Ammon's horn (tissue), 1 donor: ENCODE measurements at regions not wholly inside any gene's neighbourhood (a gene's known extent, or its start where the extent isn't known, plus 50 kb on each side); places are given as distances from the start of the nearest gene placed in this dataset.
"Not testable (repeated sequence)": the region's sequence is repeated elsewhere in the genome, so short reads cannot be mapped to it uniquely, and the experiment has no call there.

ENCODE experiments used
- DNase-seq: peaks from one replicate; pipeline ENCODE4 v3.0.0-alpha.2; 2016; ENCODE audit warnings: low spot score

DNA sequence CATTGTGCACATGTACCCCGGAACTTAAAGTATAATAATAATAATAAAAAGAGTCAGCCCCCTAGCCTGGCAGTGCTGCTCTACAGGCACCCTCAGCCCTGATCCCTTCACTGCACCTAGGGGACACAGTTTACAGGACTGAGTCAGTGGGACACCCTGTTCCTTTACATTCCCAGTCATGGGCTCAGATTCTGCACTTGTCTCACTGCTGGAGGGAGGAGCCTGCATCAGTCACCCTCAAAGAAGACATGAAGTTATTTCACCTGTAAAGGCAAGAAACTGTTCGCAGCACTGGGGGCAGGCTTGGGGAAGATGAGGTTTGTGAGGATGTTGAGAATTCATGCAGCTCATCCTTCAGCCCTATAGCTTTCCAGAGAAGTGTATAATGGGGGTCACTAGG is 50.7 kb upstream of the VPREB1 start:
- DNase-seq: no peak

DNA sequence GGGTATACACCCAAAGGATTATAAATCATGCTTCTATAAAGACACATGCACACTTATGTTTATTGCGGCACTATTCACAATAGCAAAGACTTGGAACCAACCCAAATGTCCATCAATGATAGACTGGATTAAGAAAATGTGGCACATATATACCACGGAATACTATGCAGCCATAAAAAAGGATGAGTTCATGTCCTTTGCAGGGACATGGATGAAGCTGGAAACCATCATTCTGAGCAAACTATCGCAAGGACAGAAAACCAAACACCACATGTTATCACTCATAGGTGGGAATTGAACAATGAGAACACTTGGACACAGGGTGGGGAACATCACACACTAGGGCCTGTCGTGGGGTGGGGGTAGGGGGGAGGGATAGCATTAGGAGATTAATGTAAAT is 51.1 kb upstream of the VPREB1 start:
- DNase-seq: not testable (repeated sequence)

DNA sequence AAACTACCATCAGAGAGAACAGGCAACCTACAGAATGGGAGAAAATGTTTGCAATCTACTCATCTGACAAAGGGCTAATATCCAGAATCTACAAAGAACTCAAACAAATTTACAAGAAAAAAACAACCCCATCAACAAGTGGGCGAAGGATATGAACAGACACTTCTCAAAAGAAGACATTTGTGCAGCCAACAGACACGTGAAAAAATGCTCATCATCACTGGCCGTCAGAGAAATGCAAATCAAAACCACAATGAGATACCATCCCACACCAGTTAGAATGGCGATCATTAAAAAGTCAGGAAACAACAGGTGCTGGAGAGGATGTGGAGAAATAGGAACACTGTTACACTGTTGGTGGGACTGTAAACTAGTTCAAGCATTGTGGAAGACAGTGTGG is 51.6 kb upstream of the VPREB1 start:
- not testable (repeated sequence) for DNase-seq

DNA sequence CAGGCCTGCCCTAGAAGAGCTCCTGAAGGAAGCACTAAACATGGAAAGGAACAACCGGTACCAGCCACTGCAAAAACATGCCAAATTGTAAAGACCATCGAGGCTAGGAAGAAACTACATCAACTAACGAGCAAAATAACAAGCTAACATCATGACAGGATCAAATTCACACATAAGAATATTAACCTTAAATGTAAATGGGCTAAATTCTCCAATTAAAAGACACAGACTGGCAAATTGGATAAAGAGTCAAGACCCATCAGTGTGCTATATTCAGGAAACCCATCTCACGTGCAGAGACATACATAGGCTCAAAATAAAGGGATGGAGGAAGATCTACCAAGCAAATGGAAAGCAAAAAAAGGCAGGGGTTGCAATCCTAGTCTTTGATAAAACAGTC is 54.8 kb upstream of the VPREB1 start:
- DNase-seq: not testable (repeated sequence)

DNA sequence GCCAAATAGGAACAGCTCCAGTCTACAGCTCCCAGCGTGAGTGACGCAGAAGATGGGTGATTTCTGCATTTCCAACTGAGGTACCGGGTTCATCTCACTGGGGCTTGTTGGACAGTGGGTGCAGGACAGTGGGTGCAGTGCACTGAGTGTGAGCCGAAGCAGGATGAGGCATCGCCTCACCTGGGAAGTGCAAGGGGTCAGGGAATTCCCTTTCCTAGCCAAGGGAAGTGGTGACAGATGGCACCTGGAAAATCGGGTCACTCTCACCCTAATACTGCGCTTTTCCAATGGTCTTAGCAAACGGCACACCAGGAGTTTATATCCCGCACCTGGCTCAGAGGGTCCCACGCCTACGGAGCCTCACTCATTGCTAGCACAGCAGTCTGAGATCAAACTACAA is 56.7 kb upstream of the VPREB1 start:
- not testable (repeated sequence) for DNase-seq

DNA sequence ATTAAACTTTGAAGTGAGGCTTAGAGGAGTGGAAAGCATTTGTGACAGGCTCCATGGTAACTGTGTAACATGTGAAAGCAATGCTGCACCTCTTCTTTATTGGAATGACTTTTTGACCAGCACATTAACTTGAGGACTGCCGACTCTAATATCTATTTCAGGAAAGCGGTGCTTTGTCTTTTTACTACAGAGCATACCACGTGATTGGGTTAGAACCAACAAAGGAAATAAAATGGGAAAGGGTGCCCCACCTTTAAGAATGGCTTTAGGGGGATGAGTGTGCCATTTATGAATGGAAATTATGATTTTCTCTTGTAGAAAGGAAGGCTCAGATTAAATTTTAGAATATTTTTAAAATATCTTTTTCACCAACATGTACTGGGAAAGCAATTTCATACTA is 57.3 kb upstream of the VPREB1 start:
- DNase-seq: no peak

DNA sequence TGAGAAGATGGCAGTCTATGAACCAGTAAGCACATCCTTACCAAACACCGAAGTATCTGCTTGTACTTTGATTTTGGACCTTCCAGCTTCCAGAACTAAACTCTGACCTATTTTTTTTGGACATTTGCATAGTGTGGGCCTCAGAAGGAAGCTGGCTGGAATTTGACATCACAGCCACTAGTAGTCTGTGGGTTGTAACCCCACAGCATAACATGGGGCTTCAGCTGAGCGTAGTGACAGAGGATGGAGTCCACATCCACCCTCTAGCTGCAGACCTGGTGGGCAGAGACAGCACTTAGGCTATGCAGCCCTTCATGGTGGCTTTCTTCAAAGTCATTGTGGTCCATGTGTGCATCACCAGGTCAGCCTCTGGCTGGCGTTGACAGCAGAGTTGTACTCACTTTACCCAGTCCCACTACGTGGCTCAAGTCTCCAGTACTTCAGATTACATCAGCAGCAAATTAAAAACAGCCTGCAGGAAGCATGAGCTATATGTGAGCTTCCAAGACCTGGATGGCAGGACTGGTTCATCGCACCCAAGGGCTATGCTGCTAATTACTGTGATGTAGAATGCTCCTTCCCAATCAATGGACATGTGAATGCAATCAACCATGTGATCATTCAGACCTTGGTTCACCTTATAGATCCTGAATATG is 58.6 kb upstream of the VPREB1 start:
- no peak for DNase-seq

DNA sequence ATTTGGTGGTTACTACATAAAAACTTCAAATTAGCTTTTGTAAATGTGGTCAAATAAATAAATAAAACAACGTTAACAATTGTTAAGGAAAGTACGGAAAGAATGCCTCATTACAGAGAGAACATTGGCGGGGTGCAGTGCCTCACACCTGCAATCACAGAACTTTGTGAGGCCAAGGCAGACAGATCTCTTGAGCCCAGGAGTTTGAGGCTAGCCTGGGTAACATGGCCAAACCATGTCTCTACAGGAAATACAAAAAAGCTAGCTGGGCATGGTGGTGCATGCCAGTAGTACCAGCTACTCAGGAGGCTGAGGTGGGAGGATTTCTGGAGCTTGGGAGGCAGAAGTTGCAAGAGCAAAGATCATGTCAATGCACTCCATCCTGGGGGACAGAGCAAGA is 59.4 kb upstream of the VPREB1 start:
- DNase-seq: no peak

DNA sequence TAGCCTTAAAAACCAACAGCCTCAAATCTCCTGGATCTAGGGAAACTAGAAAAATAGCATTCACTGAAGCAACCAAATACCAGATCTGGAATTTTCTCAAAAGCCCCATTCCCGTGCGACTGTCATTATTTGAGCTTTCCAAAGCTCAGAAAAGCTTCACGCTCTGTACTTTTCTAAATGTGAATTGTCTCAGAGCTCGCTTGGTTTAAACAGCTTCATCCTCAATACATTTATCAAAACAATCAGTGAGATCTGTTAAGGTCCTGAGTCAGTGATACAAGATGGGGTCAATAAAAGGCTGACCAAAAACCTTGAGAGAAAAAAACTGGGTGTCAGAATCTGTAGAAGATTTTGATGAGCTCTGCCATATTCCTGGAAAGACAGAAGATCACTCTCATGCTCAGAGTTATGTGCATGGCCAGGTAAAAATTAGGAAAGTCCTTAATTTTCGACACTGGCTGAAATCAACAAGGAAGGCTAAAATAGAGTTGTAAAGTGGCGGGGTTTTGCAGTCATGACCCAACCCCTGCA is 60.2 kb upstream of the VPREB1 start:
- DNase-seq: no peak

DNA sequence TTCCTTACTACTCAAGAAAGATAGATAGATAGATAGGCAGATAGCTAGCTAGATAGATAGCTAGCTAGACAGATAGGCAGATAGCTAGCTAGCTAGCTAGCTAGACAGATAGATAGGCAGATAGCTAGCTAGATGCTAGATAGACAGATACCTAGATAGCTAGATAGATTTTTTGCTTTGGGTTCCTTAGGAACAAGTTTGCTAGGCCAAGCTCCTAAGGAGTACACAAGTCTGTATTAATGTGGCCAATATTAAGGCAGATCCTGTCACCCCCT is 61.7 kb upstream of the VPREB1 start:
- no peak for DNase-seq

DNA sequence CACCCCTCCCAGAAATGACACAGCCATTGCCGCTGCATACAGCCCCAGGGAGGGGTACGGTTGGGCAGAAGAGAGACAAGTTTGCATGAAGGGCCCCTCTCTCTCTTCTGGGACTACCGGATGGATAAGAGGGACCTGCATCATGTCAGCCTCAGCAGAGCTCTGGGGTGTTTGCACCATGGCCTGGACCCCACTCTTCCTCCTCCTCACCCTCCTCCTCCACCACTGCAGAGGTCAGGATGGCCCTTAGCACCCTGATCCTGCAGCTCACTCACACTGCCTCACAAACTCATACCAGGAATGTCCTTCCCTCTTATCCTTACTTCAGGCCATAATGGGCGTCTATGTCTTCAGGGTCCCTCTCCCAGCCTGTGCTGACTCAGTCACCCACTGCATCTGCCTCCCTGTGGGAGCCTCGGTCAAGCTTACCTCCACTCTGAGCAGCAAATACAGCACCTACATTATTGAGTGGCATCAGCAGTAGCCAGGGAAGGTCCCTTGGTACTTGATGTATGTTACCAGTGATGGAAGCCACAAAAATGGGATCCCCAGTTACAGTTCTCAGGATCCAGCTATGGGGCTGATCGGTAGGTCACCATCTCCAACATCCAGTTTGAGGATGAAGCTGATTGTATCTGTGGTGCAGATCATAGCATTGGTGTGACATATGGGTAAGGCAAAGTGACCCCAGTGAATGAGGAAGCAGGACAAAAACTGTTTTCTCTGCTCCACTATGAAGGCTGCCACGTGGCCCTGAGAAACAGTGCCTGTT is 62.2 kb upstream of the VPREB1 start:
- no peak for DNase-seq

DNA sequence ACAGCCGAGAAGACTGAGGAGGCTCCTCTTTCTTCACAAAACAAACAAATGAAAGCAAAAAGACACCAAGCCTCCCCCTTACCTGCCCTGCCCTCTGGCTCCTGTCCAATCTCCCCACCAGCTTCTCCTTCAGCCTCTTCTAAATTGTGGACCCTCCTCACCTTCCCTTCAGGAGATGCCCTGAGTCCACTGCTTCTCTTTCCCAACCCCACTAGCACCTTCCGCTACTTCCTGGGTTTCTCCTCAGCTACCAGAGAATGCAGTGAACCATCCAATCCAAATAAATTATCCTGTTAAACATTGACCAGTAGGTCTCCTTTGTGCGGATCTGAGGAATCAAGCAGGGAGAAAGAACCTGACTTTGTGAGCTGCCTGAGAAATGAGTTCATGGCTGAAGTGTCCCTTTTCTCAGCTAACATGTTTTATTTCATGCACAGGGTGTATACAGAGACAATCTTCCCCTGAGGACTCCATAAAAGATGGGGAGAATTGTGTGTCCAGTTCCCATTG is 63.2 kb upstream of the VPREB1 start:
- no peak for DNase-seq

DNA sequence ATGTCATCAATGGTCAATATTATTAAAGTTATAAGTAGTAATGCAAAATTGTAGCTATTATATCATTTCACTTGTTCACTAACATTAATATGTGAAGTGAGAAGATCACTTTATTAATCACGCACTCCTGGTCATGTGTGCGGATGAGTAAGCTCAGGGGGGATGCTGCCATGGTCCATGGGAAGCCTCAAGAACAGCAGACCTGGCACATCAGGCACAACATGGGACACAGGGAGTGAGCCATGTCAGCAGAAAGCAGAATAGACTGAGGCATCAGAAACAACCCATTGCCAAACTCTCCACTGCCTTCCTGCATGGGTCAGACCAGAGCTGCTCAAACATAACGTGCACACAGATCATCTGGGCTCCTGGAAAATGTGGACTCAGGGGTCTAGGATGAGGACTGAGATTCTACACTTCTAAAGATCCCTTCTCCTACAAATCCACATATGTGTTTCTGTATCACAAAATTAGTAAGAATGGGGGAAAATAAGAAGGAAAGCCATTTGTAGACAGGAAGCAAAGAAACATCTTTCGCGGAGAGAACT is 63.8 kb upstream of the VPREB1 start:
- no peak for DNase-seq

DNA sequence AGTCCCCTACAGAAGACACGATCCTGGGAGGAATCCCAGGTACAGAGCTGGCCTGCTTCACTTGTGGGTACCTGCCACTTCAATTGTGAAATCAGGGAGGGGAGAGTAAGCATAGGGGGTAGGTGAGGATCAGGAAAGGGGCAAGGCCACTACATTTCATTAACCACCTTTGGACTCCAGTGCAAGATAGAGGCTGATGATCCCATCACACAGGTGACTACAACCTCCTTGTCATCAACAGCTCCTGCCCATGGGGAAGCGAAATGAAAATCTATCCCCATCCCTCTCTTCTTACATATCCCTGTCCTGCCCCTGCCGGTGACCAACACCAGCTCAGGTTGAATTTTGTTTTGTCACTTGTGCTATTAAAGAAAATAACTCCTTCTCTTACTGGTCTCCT is 64.7 kb upstream of the VPREB1 start:
- no peak for DNase-seq

DNA sequence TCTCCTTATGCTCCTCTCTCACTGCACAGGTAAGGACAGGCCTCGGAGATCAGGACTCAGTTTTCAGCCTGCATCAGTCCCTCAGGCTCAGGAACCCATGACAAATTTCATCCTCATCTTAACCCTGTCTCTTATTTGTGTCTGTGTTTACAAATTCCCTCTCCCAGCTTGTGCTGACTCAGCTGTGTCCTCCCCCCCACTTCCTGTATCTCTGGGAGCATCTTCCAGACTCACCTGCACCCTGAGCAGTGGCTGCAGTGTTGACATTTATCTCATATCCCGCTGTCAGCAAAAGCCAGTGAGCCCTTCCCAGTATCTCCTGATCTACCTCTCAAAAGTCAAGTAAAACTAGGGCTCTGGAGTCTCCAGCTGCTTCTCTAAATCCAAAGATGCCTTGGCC is 65.6 kb upstream of the VPREB1 start:
- no peak for DNase-seq

DNA sequence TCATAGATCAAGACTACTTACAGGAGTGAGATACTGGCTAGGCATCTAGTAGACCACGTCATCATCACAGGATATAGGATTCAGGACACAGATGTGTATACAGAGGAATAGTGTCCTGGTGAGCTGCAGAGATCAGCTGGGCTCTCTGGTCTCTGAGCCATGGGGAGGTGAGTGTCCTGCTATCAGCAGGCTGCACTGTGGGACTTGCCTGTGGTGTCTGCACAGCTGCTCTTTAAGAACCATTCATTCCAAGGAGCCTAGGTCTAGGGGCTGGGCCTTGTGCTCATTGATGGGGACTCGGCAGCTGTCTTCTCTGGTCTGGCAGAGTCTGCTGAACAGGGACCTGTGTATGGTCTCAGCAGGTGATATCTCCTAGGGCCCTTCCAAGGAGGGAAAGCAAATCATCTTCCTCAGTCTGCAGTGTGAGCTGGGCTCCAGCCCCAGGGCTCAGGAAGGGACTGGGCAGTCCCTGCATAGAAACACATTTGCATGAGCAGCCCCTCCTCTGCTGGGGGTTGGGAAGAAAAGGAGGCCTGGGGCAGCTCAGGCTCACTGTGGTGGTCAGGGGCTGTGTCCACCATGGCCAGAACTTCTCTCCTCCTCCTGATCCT is 66.1 kb upstream of the VPREB1 start:
- DNase-seq: no peak

DNA sequence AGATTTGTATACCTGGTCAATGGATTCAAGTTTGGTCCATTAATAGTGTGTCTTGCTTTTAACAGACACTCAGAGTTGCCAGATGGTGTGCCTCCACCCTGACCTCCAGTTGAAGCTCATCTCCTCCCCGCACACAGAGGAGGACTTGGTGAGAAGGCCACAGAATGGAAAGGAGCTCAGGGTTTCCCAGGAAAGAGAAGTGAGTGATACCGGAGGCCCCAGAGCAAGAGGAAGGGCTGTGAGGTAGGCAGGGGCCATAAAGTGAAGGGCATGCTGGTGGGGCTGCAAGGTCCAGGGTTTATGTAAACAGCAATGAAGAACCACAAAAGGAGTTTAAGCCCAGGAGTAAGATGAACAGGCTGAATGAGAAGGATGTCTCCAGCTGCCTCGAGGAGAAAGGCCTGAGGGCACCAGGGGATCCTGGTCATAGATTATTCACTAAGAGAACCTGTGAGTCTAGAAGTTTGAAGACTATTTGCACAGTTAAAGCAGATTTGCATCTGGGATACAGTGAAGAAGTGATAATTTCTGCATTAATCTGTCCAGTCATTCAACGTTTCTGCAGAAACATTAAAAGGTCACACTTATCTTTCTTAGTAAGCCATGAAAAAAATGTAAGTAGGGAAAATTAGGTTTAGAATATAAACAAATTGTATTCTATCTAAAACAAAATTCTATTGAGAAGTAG is 67.5 kb upstream of the VPREB1 start:
- DNase-seq: no peak

DNA sequence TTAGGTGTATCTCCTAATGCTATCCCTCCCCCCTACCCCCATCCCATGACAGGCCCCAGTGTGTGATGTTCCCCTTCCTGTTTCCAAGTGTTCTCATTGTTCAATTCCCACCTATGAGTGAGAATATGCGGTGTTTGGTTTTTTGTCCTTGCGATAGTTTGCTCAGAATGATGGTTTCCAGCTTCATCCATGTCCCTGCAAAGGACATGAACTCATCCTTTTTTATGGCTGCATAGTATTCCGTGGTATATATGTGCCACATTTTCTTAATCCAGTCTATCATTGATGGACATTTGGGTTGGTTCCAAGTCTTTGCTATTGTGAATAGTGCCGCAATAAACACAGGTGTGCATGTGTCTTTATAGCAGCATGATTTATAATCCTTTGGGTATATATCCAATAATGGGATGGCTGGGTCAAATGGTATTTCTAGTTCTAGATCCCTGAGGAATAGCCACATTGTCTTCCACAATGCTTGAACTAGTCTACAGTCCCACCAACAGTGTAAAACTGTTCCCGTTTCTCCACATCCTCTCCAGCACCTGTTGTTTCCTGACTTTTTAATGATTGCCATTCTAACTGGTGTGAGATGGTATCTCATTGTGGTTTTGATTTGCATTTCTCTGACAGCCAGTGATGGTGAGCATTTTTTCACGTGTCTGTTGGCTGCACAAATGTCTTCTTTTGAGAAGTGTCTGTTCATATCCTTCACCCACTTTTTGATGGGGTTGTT is 71.5 kb upstream of the VPREB1 start:
- not testable (repeated sequence) for DNase-seq

DNA sequence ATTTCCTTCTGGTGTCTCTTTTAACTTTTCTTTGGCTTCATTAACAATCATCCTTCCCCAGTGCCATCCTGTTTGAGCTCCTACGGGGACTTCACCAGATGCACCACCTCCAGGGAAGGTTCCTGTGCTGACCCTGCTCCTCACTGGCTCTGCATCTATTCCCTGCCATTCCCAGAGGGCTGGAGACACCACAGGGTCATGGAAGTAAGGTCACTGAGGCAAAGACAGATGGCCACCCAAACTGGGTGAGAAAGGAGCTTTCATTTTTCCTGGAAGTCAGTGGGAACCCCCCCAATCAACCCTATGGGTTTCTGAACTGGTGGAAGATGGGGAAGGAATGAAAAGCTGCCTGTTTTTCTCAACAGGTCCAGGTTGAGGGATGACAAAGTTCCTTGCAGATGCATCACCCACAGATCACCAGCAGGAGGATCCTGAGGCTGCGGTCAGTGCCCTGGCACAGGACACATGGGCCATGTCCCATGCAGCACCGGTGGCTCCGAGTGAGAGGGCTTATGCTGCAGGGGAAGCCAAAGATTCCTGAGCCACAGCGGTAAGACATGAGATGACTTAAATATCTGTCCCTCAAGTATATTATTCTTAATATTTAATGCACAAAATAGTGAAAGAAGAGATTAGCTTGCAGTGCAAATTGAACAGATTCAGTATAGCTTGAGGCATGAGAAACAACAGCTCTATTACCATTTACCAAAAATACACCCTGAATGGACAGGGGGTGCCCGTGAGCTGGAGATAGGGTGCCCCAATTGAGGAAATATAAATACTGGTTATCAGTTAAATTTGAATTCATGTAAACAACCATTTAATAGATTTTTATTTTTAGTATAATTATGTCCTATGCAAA is 73.0 kb upstream of the VPREB1 start:
- DNase-seq: no peak

DNA sequence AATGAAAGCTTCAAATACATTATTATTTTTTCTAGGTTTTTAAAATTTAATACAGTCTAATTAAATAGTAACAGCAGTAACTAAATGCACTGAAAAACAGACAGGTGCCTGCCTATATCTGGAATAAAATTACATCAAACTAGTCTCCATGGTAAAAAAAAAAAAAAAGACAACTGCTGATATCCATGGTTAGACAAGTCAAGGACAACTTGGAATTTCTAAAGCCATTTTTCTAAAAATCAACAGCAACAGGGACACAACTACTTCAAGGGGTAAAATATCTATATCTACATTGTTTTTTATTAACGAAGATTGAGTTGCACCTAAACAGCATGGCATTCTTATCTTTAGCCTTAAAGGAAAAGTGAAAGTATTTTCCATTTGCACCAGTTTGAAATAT is 74.7 kb upstream of the VPREB1 start:
- no peak for DNase-seq
